MM.1S (cell line): ENCODE measurements at regions not wholly inside any gene's neighbourhood (a gene's known extent, or its start where the extent isn't known, plus 50 kb on each side); places are given as distances from the start of the nearest gene placed in this dataset.

ENCODE experiments used
- DNase-seq: peaks from one replicate; pipeline ENCODE4 v3.0.0-alpha.2; 2015
- H2AFZ ChIP-seq: fragments of 300-600 bp; sonication (generic); 2 replicates; pipeline ENCODE4 v1.6.0; 2016; ENCODE audit warnings: antibody characterized with exemption, low read length
- H3F3A ChIP-seq: fragments of 300-600 bp; sonication (generic); 2 replicates; pipeline ENCODE4 v1.6.1; 2016; ENCODE audit warnings: mild to moderate bottlenecking, antibody characterized with exemption, low read length, moderate library complexity, mixed read lengths; ENCODE audit not compliant: insufficient read depth
- H3K27ac ChIP-seq: fragments of 300-600 bp; sonication (generic); 2 replicates; pipeline ENCODE4 v1.5.1; 2016; ENCODE audit warnings: mild to moderate bottlenecking, low read length
- H3K27me3 ChIP-seq: fragments of 300-600 bp; sonication (generic); replicated peaks from 2 replicates; pipeline ENCODE4 v1.6.0; 2016; ENCODE audit warnings: low read length; ENCODE audit not compliant: insufficient read depth
- H3K36me3 ChIP-seq: fragments of 300-600 bp; sonication (generic); replicated peaks from 2 replicates; pipeline ENCODE4 v1.6.1; 2016; ENCODE audit warnings: mild to moderate bottlenecking, low read length, mixed read lengths; ENCODE audit not compliant: insufficient read depth
- H3K4me1 ChIP-seq: fragments of 300-600 bp; sonication (generic); 2 replicates; pipeline ENCODE4 v1.6.1; 2016; ENCODE audit warnings: low read length, mixed read lengths
- H3K4me2 ChIP-seq: fragments of 300-600 bp; sonication (generic); 2 replicates; pipeline ENCODE4 v1.6.0; 2016; ENCODE audit warnings: low read depth, low read length
- H3K4me3 ChIP-seq: fragments of 300-600 bp; sonication (generic); 2 replicates; pipeline ENCODE4 v1.5.1; 2016; ENCODE audit warnings: low read length, mixed read lengths
- H3K79me2 ChIP-seq: fragments of 300-600 bp; sonication (generic); 2 replicates; pipeline ENCODE4 v1.6.1; 2016; ENCODE audit warnings: mixed run types, low read length, mixed read lengths
- H3K9ac ChIP-seq: fragments of 300-600 bp; sonication (generic); 2 replicates; pipeline ENCODE4 v1.6.1; 2016; ENCODE audit warnings: low read length, mixed read lengths
- H3K9me2 ChIP-seq: fragments of 300-600 bp; sonication (generic); replicated peaks from 2 replicates; pipeline ENCODE4 v1.6.1; 2016; ENCODE audit warnings: mild to moderate bottlenecking, low read length, mixed read lengths; ENCODE audit not compliant: insufficient read depth
- H3K9me3 ChIP-seq: fragments of 300-600 bp; sonication (generic); replicated peaks from 2 replicates; pipeline ENCODE4 v1.6.1; 2016; ENCODE audit warnings: mild to moderate bottlenecking, low read length, mixed read lengths; ENCODE audit not compliant: insufficient read depth
- H4K20me1 ChIP-seq: fragments of 300-600 bp; sonication (generic); 2 replicates; pipeline ENCODE4 v1.6.1; 2016; ENCODE audit warnings: mild to moderate bottlenecking, low read length, moderate library complexity, mixed read lengths; ENCODE audit not compliant: insufficient read depth
- CTCF ChIP-seq: fragments of 300-600 bp; sonication (generic); IDR thresholded peaks from 2 replicates; pipeline ENCODE4 v1.5.1; 2016; ENCODE audit warnings: antibody characterized with exemption, low read length, mixed read lengths
- EZH2 ChIP-seq: fragments of 300-600 bp; sonication (generic); optimal IDR thresholded peaks from 2 replicates; pipeline ENCODE3; 2017; ENCODE audit warnings: low read depth, mild to moderate bottlenecking, antibody characterized with exemption, low read length, mixed read lengths
- EZH2phosphoT487 ChIP-seq: fragments of 300-600 bp; sonication (generic); IDR thresholded peaks from 2 replicates; pipeline ENCODE4 v1.6.1; 2018; ENCODE audit warnings: antibody characterized with exemption, low read length

- H3K4me3 ChIP-seq: no peak overlapping the region
- no peaks in the 10 kb centered on the region for H3K36me3 ChIP-seq
- no peak for TF ChIP-seq EZH2
- TF ChIP-seq CTCF: no peak
- no peak for TF ChIP-seq EZH2phosphoT487
- no peaks in the 10 kb centered on the region for H3K79me2 ChIP-seq
- H4K20me1 ChIP-seq: no peaks in the 10 kb centered on the region
- H3K9me2 ChIP-seq: no peaks in the 10 kb centered on the region
- no peak for DNase-seq
- H3K4me1 ChIP-seq: no peaks in the 10 kb centered on the region
- no peak overlapping the region for H3K27ac ChIP-seq
- no peak overlapping the region for H3K4me2 ChIP-seq
- no peaks in the 10 kb centered on the region for H3K27me3 ChIP-seq
- no peaks in the 10 kb centered on the region for H3K9me3 ChIP-seq
- no peak overlapping the region for H2AFZ ChIP-seq
- H3K9ac ChIP-seq: no peak overlapping the region
- H3F3A ChIP-seq: no peaks in the 10 kb centered on the region
Observed at GRCh38 chr16:52074133-52074532, 472.8 kb downstream of the TOX3 start.

GRCh38 chr16:52073024-52073423, 473.9 kb downstream of the TOX3 start:
- Histone ChIP-seq H3K4me1 (no peaks in the 10 kb centered on the region), H3K27me3 (no peaks in the 10 kb centered on the region), H3K9me2 (no peaks in the 10 kb centered on the region), H3K36me3 (no peaks in the 10 kb centered on the region), H3K4me3 (no peak overlapping the region), H3K9me3 (no peaks in the 10 kb centered on the region), H3K9ac (no peak overlapping the region), H3F3A (no peaks in the 10 kb centered on the region), H3K27ac (no peak overlapping the region), H2AFZ (no peak overlapping the region), H3K4me2 (no peak overlapping the region), H3K79me2 (no peaks in the 10 kb centered on the region), H4K20me1 (no peaks in the 10 kb centered on the region)
- TF ChIP-seq EZH2 (no peak), CTCF (no peak), EZH2phosphoT487 (no peak)
- no peak for DNase-seq

GRCh38 chr16:52071101-52071500, 475.8 kb downstream of the TOX3 start:
- Histone ChIP-seq H3K27ac (no peak overlapping the region), H3F3A (no peaks in the 10 kb centered on the region), H3K27me3 (no peaks in the 10 kb centered on the region), H2AFZ (no peak overlapping the region), H3K4me2 (no peak overlapping the region), H4K20me1 (no peaks in the 10 kb centered on the region), H3K4me1 (no peaks in the 10 kb centered on the region), H3K9ac (no peak overlapping the region), H3K79me2 (no peaks in the 10 kb centered on the region), H3K4me3 (no peak overlapping the region), H3K9me2 (no peaks in the 10 kb centered on the region), H3K36me3 (no peaks in the 10 kb centered on the region), H3K9me3 (no peaks in the 10 kb centered on the region)
- TF ChIP-seq EZH2 (no peak), EZH2phosphoT487 (no peak), CTCF (no peak)
- no peak for DNase-seq
